Activated CD4-positive, alpha-beta T cell treated with anti-CD3 and anti-CD28 coated beads for 24 hours (primary cell): ENCODE measurements at regions not wholly inside any gene's neighbourhood (a gene's known extent, or its start where the extent isn't known, plus 50 kb on each side); places are given as distances from the start of the nearest gene placed in this dataset.
"Not testable (repeated sequence)": the region's sequence is repeated elsewhere in the genome, so short reads cannot be mapped to it uniquely, and the experiment has no call there.

Source experiments
- DNase-seq, 2 donors: peaks; one replicate each; pipeline ENCODE4 v3.0.0-alpha.2; 2020; ENCODE audit warnings: low read depth in 2 of 2

DNA sequence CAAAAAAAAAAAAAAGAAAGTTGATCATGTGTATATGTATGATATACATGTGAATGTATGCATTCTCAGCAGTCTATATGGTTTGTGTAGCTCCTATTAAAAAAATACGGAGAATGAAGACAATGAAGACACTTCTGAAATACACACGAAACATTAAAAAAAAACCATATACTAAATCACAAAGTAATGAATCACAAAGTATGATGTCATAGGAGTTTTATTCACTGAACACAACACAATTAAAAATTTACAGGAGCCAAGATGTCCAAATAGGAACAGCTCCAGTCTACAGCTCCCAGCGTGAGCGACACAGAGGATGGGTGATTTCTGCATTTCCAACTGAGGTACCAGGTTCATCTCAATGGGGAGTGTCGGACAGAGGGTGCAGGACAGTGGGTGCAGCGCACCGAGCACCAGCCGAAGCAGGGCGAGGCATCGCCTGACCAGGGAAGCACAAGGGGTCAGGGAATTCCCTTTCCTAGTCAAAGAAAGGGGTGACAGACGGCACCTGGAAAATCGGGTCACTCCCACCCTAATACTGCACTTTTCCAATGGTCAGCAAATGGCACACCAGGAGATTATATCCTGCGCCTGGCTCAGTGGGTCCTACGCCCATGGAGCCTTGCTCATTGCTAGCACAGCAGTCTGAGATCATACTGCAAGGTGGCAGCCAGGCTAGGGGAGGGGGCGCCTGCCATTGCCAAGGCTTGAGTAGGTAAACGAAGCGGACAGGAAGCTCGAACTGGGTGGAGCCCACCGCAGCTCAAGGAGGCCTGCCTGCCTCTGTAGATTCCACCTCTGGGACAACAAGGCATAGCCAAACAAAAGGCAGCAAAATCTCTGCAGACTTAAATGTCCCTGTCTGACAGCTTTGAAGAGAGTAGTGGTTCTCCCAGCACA lies 53.9 kb upstream of the TUSC1 start:
- not testable (repeated sequence) for DNase-seq
